Activated CD4-positive, alpha-beta T cell treated with anti-CD3 and anti-CD28 coated beads for 48 hours (primary cell): ENCODE measurements at regions not wholly inside any gene's neighbourhood (a gene's known extent, or its start where the extent isn't known, plus 50 kb on each side); places are given as distances from the start of the nearest gene placed in this dataset.
"Not testable (repeated sequence)": the region's sequence is repeated elsewhere in the genome, so short reads cannot be mapped to it uniquely, and the experiment has no call there.

Experiments used
- DNase-seq: peaks from one replicate; pipeline ENCODE4 v3.0.0-alpha.2; 2020

GRCh38 chr2:129193961-129194360, 785.5 kb upstream of the RAB6C start:
- DNase-seq = no peak

GRCh38 chr2:129199501-129199900, 780.0 kb upstream of the RAB6C start:
- DNase-seq = no peak

- no peak for DNase-seq
Measured at GRCh38 chr2:129201696-129202095, 777.8 kb upstream of the RAB6C start.

GRCh38 chr2:129203331-129203730, 776.1 kb upstream of the RAB6C start:
- no peak for DNase-seq

GRCh38 chr2:129204581-129204980, 774.9 kb upstream of the RAB6C start:
- not testable (repeated sequence) for DNase-seq

GRCh38 chr2:129205176-129205575, 774.3 kb upstream of the RAB6C start:
- no peak for DNase-seq

- no peak for DNase-seq
Measured at GRCh38 chr2:129205766-129206165, 773.7 kb upstream of the RAB6C start.

GRCh38 chr2:129212299-129212958, 767.0 kb upstream of the RAB6C start:
- DNase-seq = no peak

- no peak for DNase-seq
Measured at GRCh38 chr2:129224022-129224421, 755.4 kb upstream of the RAB6C start.

- DNase-seq = no peak
Measured at GRCh38 chr2:129224486-129224885, 755.0 kb upstream of the RAB6C start.

- no peak for DNase-seq
Measured at GRCh38 chr2:129229196-129229595, 750.3 kb upstream of the RAB6C start.

- DNase-seq = no peak
Measured at GRCh38 chr2:129229830-129230441, 749.5 kb upstream of the RAB6C start.

- DNase-seq = no peak
Measured at GRCh38 chr2:129231924-129232323, 747.5 kb upstream of the RAB6C start.

GRCh38 chr2:129233166-129233565, 746.3 kb upstream of the RAB6C start:
- DNase-seq = no peak

GRCh38 chr2:129233751-129234406, 745.6 kb upstream of the RAB6C start:
- no peak for DNase-seq

- DNase-seq = no peak
Measured at GRCh38 chr2:129236601-129237000, 742.9 kb upstream of the RAB6C start.

GRCh38 chr2:129237966-129238725, 741.3 kb upstream of the RAB6C start:
- no peak for DNase-seq

- no peak for DNase-seq
Measured at GRCh38 chr2:129239141-129239540, 740.3 kb upstream of the RAB6C start.

GRCh38 chr2:129240061-129240460, 739.4 kb upstream of the RAB6C start:
- no peak for DNase-seq

GRCh38 chr2:129242269-129242668, 737.2 kb upstream of the RAB6C start:
- DNase-seq = no peak

- no peak for DNase-seq
Measured at GRCh38 chr2:129247751-129248150, 731.7 kb upstream of the RAB6C start.

GRCh38 chr2:129248198-129248597, 731.3 kb upstream of the RAB6C start:
- no peak for DNase-seq

- no peak for DNase-seq
Measured at GRCh38 chr2:129252781-129253460, 726.5 kb upstream of the RAB6C start.
